ENCODE measurements at regions not wholly inside any gene's neighbourhood (a gene's known extent, or its start where the extent isn't known, plus 50 kb on each side); places are given as distances from the start of the nearest gene placed in this dataset.
"Not testable (repeated sequence)": the region's sequence is repeated elsewhere in the genome, so short reads cannot be mapped to it uniquely, and the experiment has no call there.

- H2BK5ac ChIP-seq (ENCODE audit: low read depth, low read length, poor library complexity): no peak overlapping the region
- no peak overlapping the region for H3K23ac ChIP-seq (ENCODE audit: low read length)
- H3K27me3 ChIP-seq (ENCODE audit: insufficient read depth, low read length): no peaks in the 10 kb centered on the region
- no peak overlapping the region for H2AFZ ChIP-seq (ENCODE audit: insufficient read depth, low read length, poor library complexity)
- H2BK120ac ChIP-seq (ENCODE audit: insufficient read depth, low read length, poor library complexity): no peak overlapping the region
- no peaks in the 10 kb centered on the region for H3K4me1 ChIP-seq (ENCODE audit: control insufficient read depth in 1 of 2, insufficient read depth in 2 of 2, low read length in 2 of 2)
- H3K4ac ChIP-seq (ENCODE audit: low read depth, low read length): no peak overlapping the region
- H3K18ac ChIP-seq (ENCODE audit: low read length): no peak overlapping the region
- H3K4me3 ChIP-seq (ENCODE audit: low read depth, low read length): no peak overlapping the region
- H4K91ac ChIP-seq (ENCODE audit: low read depth, low read length): no peak overlapping the region
- DNase-seq: no peak
- H4K12ac ChIP-seq (ENCODE audit: low read depth, low read length): no peak overlapping the region
- H3K14ac ChIP-seq (ENCODE audit: low read length): no peak overlapping the region
- no peak overlapping the region for H2BK12ac ChIP-seq (ENCODE audit: low read length)
- no peaks in the 10 kb centered on the region for H3K79me2 ChIP-seq (ENCODE audit: control insufficient read depth, insufficient read depth, low read length, poor library complexity)
- H2AK5ac ChIP-seq (ENCODE audit: low read length): no peak overlapping the region
- WGBS (ENCODE audit: extremely low coverage, insufficient coverage, insufficient read length): no CpG with 5 or more reads among the region's 1 CpG
- H3K9ac ChIP-seq (ENCODE audit: low read length): no peak overlapping the region
- no peaks in the 10 kb centered on the region for H3K36me3 ChIP-seq (ENCODE audit: control insufficient read depth in 1 of 2, insufficient read depth in 2 of 2, low read length in 2 of 2)
- H3K27ac ChIP-seq (ENCODE audit: low read depth, low read length): no peak overlapping the region
- H3K4me2 ChIP-seq (ENCODE audit: low read length): no peak overlapping the region
- H4K8ac ChIP-seq (ENCODE audit: low read depth, low read length): no peak overlapping the region
- H3K9me3 ChIP-seq (ENCODE audit: insufficient read depth, low read depth, low read length): no peaks in the 10 kb centered on the region
- no peaks in the 10 kb centered on the region for H3K79me1 ChIP-seq (ENCODE audit: low read length)
Observed at GRCh38 chr5:92627186-92627585, 953.8 kb downstream of the NR2F1-AS1 start.

GRCh38 chr5:92616085-92616484 is 964.9 kb downstream of the NR2F1-AS1 start:
- Histone ChIP-seq H3K9me3 (ENCODE audit: insufficient read depth, low read depth, low read length) (no peaks in the 10 kb centered on the region), H3K14ac (ENCODE audit: low read length) (no peak overlapping the region), H2BK5ac (ENCODE audit: low read depth, low read length, poor library complexity) (no peak overlapping the region), H3K79me2 (ENCODE audit: control insufficient read depth, insufficient read depth, low read length, poor library complexity) (no peaks in the 10 kb centered on the region), H2BK120ac (ENCODE audit: insufficient read depth, low read length, poor library complexity) (no peak overlapping the region), H2BK12ac (ENCODE audit: low read length) (no peak overlapping the region), H3K4me3 (ENCODE audit: low read depth, low read length) (no peak overlapping the region), H3K18ac (ENCODE audit: low read length) (no peak overlapping the region), H3K36me3 (ENCODE audit: control insufficient read depth in 1 of 2, insufficient read depth in 2 of 2, low read length in 2 of 2) (no peaks in the 10 kb centered on the region), H4K8ac (ENCODE audit: low read depth, low read length) (no peak overlapping the region), H3K27ac (ENCODE audit: low read depth, low read length) (no peak overlapping the region), H3K9ac (ENCODE audit: low read length) (no peak overlapping the region), H2AFZ (ENCODE audit: insufficient read depth, low read length, poor library complexity) (no peak overlapping the region), H3K27me3 (ENCODE audit: insufficient read depth, low read length) (no peaks in the 10 kb centered on the region), H3K4me1 (ENCODE audit: control insufficient read depth in 1 of 2, insufficient read depth in 2 of 2, low read length in 2 of 2) (no peaks in the 10 kb centered on the region), H3K79me1 (ENCODE audit: low read length) (no peaks in the 10 kb centered on the region), H3K4ac (ENCODE audit: low read depth, low read length) (no peak overlapping the region), H4K91ac (ENCODE audit: low read depth, low read length) (no peak overlapping the region), H2AK5ac (ENCODE audit: low read length) (no peak overlapping the region), H3K23ac (ENCODE audit: low read length) (no peak overlapping the region), H3K4me2 (ENCODE audit: low read length) (no peak overlapping the region), H4K12ac (ENCODE audit: low read depth, low read length) (no peak overlapping the region)
- WGBS (ENCODE audit: extremely low coverage, insufficient coverage, insufficient read length): no CpG with 5 or more reads among the region's 1 CpG
- DNase-seq: no peak

- Histone ChIP-seq H4K12ac (ENCODE audit: low read depth, low read length) (no peak overlapping the region), H3K36me3 (ENCODE audit: control insufficient read depth in 1 of 2, insufficient read depth in 2 of 2, low read length in 2 of 2) (no peaks in the 10 kb centered on the region), H3K4me3 (ENCODE audit: low read depth, low read length) (no peak overlapping the region), H3K9ac (ENCODE audit: low read length) (no peak overlapping the region), H3K14ac (ENCODE audit: low read length) (no peak overlapping the region), H3K27me3 (ENCODE audit: insufficient read depth, low read length) (no peaks in the 10 kb centered on the region), H3K4ac (ENCODE audit: low read depth, low read length) (no peak overlapping the region), H4K91ac (ENCODE audit: low read depth, low read length) (no peak overlapping the region), H3K9me3 (ENCODE audit: insufficient read depth, low read depth, low read length) (no peaks in the 10 kb centered on the region), H3K27ac (ENCODE audit: low read depth, low read length) (no peak overlapping the region), H3K79me1 (ENCODE audit: low read length) (no peaks in the 10 kb centered on the region), H4K8ac (ENCODE audit: low read depth, low read length) (no peak overlapping the region), H2BK120ac (ENCODE audit: insufficient read depth, low read length, poor library complexity) (no peak overlapping the region), H3K4me2 (ENCODE audit: low read length) (no peak overlapping the region), H2BK12ac (ENCODE audit: low read length) (no peak overlapping the region), H3K4me1 (ENCODE audit: control insufficient read depth in 1 of 2, insufficient read depth in 2 of 2, low read length in 2 of 2) (no peaks in the 10 kb centered on the region), H3K23ac (ENCODE audit: low read length) (no peak overlapping the region), H2BK5ac (ENCODE audit: low read depth, low read length, poor library complexity) (no peak overlapping the region), H3K18ac (ENCODE audit: low read length) (no peak overlapping the region), H2AK5ac (ENCODE audit: low read length) (no peak overlapping the region), H2AFZ (ENCODE audit: insufficient read depth, low read length, poor library complexity) (no peak overlapping the region), H3K79me2 (ENCODE audit: control insufficient read depth, insufficient read depth, low read length, poor library complexity) (no peaks in the 10 kb centered on the region)
- DNase-seq: no peak
- WGBS (ENCODE audit: extremely low coverage, insufficient coverage, insufficient read length): no CpG with 5 or more reads among the region's 4 CpGs
Observed at GRCh38 chr5:92613546-92613945, 967.5 kb downstream of the NR2F1-AS1 start.

GRCh38 chr5:92610435-92610834 is 970.6 kb downstream of the NR2F1-AS1 start:
- not testable (repeated sequence) for H2BK5ac ChIP-seq (ENCODE audit: low read depth, low read length, poor library complexity); H4K12ac ChIP-seq (ENCODE audit: low read depth, low read length); H3K79me1 ChIP-seq (ENCODE audit: low read length); H3K27me3 ChIP-seq (ENCODE audit: insufficient read depth, low read length); H3K4me2 ChIP-seq (ENCODE audit: low read length); H3K79me2 ChIP-seq (ENCODE audit: control insufficient read depth, insufficient read depth, low read length, poor library complexity); H4K91ac ChIP-seq (ENCODE audit: low read depth, low read length); H4K8ac ChIP-seq (ENCODE audit: low read depth, low read length); DNase-seq; H3K27ac ChIP-seq (ENCODE audit: low read depth, low read length); H2BK120ac ChIP-seq (ENCODE audit: insufficient read depth, low read length, poor library complexity); H3K14ac ChIP-seq (ENCODE audit: low read length); H3K4me1 ChIP-seq (ENCODE audit: control insufficient read depth in 1 of 2, insufficient read depth in 2 of 2, low read length in 2 of 2); H2AFZ ChIP-seq (ENCODE audit: insufficient read depth, low read length, poor library complexity); H3K9ac ChIP-seq (ENCODE audit: low read length); H3K9me3 ChIP-seq (ENCODE audit: insufficient read depth, low read depth, low read length); H3K4me3 ChIP-seq (ENCODE audit: low read depth, low read length); H3K36me3 ChIP-seq (ENCODE audit: control insufficient read depth in 1 of 2, insufficient read depth in 2 of 2, low read length in 2 of 2); H3K4ac ChIP-seq (ENCODE audit: low read depth, low read length); H2AK5ac ChIP-seq (ENCODE audit: low read length); H3K18ac ChIP-seq (ENCODE audit: low read length); H2BK12ac ChIP-seq (ENCODE audit: low read length); H3K23ac ChIP-seq (ENCODE audit: low read length)

- Histone ChIP-seq H4K91ac (ENCODE audit: low read depth, low read length) (no peak overlapping the region), H3K9me3 (ENCODE audit: insufficient read depth, low read depth, low read length) (no peaks in the 10 kb centered on the region), H3K79me1 (ENCODE audit: low read length) (no peaks in the 10 kb centered on the region), H2BK120ac (ENCODE audit: insufficient read depth, low read length, poor library complexity) (no peak overlapping the region), H3K36me3 (ENCODE audit: control insufficient read depth in 1 of 2, insufficient read depth in 2 of 2, low read length in 2 of 2) (no peaks in the 10 kb centered on the region), H2AFZ (ENCODE audit: insufficient read depth, low read length, poor library complexity) (no peak overlapping the region), H3K27me3 (ENCODE audit: insufficient read depth, low read length) (no peaks in the 10 kb centered on the region), H3K79me2 (ENCODE audit: control insufficient read depth, insufficient read depth, low read length, poor library complexity) (no peaks in the 10 kb centered on the region), H3K4me3 (ENCODE audit: low read depth, low read length) (no peak overlapping the region), H3K23ac (ENCODE audit: low read length) (no peak overlapping the region), H3K4ac (ENCODE audit: low read depth, low read length) (no peak overlapping the region), H3K9ac (ENCODE audit: low read length) (no peak overlapping the region), H3K4me2 (ENCODE audit: low read length) (no peak overlapping the region), H3K27ac (ENCODE audit: low read depth, low read length) (no peak overlapping the region), H3K14ac (ENCODE audit: low read length) (no peak overlapping the region), H4K8ac (ENCODE audit: low read depth, low read length) (no peak overlapping the region), H2AK5ac (ENCODE audit: low read length) (no peak overlapping the region), H3K18ac (ENCODE audit: low read length) (no peak overlapping the region), H3K4me1 (ENCODE audit: control insufficient read depth in 1 of 2, insufficient read depth in 2 of 2, low read length in 2 of 2) (no peaks in the 10 kb centered on the region), H4K12ac (ENCODE audit: low read depth, low read length) (no peak overlapping the region), H2BK5ac (ENCODE audit: low read depth, low read length, poor library complexity) (no peak overlapping the region), H2BK12ac (ENCODE audit: low read length) (no peak overlapping the region)
- DNase-seq: no peak
- WGBS (ENCODE audit: extremely low coverage, insufficient coverage, insufficient read length): no CpG with 5 or more reads among the region's 2 CpGs
Observed at GRCh38 chr5:92605591-92605990, 975.4 kb downstream of the NR2F1-AS1 start.
